CD4-positive, alpha-beta T cell treated with Interleukin-12 subunit alpha and Interleukin-12 subunit beta, for 1 hour (primary cell): ENCODE measurements at regions not wholly inside any gene's neighbourhood (a gene's known extent, or its start where the extent isn't known, plus 50 kb on each side); places are given as distances from the start of the nearest gene placed in this dataset.
A peak's percentile ranks its signal among the peaks of the same experiment; 100 is the strongest.

Source experiments
- DNase-seq: peaks from one replicate; pipeline ENCODE4 v3.0.0-alpha.2; 2020

GRCh38 chr1:5492846-5493245 is 499.4 kb downstream of the NPHP4 start:
- DNase-seq: no peak

- no peak for DNase-seq
These were observed 500.9 kb downstream of the NPHP4 start for GRCh38 chr1:5491207-5491904.

GRCh38 chr1:5490635-5491034 is 501.6 kb downstream of the NPHP4 start:
- DNase-seq: no peak

- no peak for DNase-seq
These were observed 503.8 kb downstream of the NPHP4 start for GRCh38 chr1:5488448-5488847.

GRCh38 chr1:5485968-5486696 is 506.1 kb downstream of the NPHP4 start:
- DNase-seq: no peak

DNA sequence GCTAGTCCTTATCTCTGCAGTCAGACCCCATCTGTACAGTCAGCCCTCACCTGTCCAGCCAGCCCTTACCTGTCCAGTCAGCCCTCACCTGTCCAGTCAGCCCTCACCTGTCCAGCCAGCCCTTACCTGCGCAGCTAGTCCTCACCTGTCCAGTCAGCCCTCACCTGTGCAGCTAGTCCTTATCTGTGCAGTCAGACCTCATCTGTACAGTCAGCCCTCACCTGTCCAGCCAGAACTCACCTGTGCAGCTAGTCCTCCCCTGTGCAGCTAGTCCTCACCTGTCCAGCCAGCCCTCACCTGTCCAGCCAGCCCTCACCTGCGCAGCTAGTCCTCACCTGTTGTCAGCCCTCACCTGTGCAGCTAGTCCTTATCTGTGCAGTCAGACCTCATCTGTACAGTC is 506.8 kb downstream of the NPHP4 start:
- DNase-seq: no peak

- no peak for DNase-seq
These were observed 507.6 kb downstream of the NPHP4 start for GRCh38 chr1:5484451-5485165.

- DNase-seq: peak; percentile 61
These were observed 510.3 kb downstream of the NPHP4 start for GRCh38 chr1:5481889-5482288.

- DNase-seq: no peak
These were observed 511.3 kb downstream of the NPHP4 start for GRCh38 chr1:5480906-5481305.

DNA sequence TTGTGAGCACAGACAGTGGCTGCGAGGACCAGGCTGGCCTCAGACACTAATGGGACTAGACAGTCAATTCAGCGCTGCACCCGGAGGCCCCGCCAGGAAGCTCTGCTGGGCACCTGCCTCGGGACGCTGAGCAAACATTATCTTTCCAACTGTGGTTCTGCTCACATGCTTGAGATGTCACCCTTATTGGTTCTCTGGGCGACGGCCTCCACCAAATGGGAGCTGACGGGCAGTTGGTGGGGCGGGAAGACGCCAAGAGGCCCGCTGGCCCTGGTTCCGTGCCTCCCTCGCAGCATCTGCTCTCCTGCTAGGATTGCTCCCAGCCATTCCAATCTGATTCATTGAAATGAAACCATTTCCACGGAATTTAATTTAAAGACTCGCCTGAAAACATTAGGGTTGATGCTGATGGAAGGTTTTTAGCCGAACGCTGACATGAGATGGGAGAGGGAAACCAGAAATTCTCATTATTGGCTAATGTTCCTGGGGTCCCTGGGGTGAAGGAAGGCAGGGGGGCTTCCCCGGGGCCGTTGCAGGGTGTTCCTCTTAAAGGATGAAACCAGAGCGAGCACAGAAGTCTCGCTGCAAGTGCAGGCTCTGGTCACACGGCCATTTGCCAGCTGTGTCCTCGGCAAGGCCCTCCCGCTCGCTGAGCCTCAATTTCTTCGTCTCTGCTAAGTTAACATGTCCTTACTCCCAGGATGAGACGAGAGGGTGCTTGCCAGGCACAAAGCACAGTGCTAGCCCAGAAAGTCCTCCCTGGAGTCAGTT is 512.2 kb downstream of the NPHP4 start:
- DNase-seq: no peak

DNA sequence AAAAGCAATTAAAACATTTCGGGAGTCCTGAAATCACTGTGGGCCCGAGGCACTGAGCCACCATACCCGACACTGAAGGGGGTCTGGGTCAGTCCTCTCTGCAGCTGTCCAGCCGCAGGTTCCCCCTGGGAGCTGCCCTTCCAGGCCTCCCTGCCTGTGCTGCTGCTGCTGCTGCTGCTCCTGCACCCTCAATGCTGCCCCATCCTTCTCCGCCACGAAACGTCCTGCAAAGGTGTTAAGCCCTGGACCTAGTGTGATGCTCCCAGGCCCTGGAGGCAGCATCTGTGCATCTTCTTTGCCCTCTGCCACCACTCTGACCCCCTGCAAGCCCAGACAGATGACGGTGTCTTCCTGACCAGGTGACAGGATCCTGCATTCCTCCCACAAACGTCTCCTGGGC is 513.3 kb downstream of the NPHP4 start:
- no peak for DNase-seq

- no peak for DNase-seq
These were observed 514.0 kb downstream of the NPHP4 start for GRCh38 chr1:5478156-5478695.

DNA sequence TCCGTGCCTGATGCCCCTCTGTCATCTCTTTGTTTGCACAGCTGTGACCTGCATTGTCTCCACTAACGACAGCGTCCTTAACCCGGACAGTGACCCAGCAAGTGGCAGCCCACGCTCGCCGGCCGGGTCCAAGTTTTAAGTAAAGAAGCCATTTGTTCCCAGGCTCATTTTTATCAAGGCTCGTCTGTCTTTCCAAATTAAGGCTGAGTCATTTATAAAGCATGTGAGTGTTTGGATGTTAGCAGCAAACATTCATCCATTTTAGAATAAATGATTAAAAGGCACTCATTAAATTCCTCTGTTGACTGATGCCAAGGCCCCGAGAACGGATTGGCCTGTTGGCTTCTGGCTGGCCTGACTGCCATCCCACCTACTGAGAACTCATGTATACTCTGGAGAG is 514.5 kb downstream of the NPHP4 start:
- no peak for DNase-seq

DNA sequence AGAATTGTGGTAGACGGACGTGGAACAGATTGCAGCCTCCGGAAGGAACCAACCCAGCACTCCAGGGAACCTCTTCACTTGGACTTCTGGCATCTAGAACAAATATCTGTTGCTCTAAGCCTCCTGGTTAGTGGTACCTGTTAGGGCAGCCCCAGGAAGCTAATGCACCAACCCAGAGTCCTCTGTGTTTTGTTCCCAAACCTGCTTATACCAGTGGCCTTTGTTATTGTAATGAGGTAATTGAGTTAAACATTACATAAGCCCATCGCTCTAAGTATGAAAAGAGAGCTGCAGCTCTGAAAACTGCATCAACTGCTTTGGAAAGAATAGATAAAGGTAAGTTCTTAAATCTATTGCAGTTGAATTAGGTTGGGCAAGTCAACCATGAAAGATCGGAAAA is 516.7 kb downstream of the NPHP4 start:
- DNase-seq: no peak

DNA sequence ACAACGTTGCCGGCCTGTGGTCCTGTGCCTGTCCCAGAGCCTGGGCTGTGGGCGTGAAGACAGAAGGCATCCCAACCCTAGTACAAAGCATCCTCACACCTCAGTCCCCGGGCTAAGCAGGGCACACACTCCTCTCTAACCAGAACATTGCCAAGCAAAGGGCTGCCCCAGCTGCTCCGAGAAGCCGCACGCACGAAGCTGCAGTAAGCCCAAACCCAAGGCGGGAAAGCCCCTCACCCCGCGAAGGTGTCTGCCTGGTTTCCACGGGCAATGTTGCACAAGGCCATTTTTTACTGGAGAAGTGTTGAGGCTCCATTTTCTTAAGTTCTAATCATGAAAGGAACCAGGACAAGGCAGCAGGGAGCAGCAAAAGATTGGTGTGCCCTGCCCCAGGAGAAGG is 519.0 kb downstream of the NPHP4 start:
- no peak for DNase-seq

DNA sequence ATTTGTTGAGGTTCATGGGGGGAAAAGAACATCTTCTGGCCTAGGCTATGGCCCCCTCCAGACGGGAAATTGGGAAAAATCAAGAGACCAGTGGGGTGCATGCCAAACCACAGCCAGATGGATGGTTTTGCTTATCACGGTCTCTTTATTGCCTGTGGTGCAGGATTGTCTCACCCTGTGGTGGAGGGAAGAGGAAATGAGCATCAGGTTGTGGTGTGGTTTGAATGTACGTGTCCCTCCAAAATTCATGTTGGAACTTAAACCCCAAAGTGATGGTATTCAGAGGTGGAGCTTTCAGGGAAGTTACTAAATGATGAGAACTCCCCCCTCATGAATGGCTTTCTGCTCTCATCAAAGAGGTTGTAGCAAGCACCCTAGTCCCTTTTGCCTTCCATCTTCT is 525.7 kb downstream of the NPHP4 start:
- DNase-seq: no peak

DNA sequence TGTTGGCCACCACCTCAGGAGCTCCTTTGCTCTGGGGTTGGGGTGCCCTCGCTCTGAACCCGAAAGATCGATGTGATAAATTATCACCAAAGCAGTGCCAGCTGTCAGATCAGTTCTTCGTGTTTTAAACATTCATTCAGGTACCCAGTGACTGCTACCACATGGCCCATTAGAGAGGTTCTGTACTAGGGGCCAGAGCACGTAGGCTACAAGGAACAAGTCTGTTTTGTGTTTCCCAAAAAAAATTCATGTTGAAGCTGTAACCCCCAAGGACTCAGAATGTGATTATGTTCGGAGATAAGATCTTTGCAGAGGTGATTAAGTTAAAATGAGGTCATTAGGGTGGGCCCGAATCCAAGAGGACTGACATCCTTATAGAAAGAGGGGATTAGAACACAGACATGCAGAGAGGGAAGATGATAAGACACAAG is 526.9 kb downstream of the NPHP4 start:
- DNase-seq: no peak

DNA sequence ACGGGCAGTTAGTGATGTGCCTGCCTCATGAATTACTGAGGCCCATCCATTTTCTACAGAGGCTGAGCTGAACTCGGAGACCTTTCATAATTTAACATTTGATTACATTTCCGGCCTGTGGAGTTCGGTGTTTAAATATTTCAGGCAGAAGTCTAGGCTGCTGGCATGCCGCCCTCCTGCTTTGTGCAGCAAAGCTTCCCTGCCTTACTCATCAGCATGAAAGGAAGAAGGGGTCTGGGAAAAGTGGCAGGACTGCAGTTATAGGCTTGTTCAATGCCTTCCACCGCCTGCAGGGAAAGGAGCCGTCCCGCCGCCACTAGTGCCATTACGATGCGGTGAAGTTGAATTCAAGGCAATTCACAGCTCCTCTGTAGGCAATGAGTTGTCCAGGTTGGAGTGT is 527.9 kb downstream of the NPHP4 start:
- no peak for DNase-seq

- DNase-seq: no peak
These were observed 531.3 kb downstream of the NPHP4 start for GRCh38 chr1:5460974-5461373.

- DNase-seq: no peak
These were observed 532.2 kb downstream of the NPHP4 start for GRCh38 chr1:5459839-5460610.

- DNase-seq: no peak
These were observed 534.0 kb downstream of the NPHP4 start for GRCh38 chr1:5458248-5458647.
